ENCODE measurements at regions not wholly inside any gene's neighbourhood (a gene's known extent, or its start where the extent isn't known, plus 50 kb on each side); places are given as distances from the start of the nearest gene placed in this dataset.

DNA sequence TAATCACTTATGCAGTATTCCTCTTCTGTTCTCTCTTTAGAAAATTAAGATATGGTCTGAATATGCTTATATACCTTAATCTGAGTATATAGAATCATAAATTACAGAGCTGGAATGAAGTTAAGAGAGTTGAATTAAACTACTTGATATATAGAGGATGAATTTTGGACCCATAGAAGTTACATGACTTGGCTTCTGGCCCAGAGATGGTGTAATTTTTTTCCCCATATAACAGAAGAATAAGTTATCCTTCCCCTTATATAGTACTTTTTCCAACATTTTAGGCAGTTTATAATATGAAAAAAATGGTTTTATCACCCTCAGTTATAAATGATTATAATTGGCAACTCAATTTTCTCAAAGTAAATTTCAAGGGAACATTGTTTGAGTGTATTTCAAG, 616.3 kb downstream of the TBC1D4 start:
- no peak for DNase-seq

DNA sequence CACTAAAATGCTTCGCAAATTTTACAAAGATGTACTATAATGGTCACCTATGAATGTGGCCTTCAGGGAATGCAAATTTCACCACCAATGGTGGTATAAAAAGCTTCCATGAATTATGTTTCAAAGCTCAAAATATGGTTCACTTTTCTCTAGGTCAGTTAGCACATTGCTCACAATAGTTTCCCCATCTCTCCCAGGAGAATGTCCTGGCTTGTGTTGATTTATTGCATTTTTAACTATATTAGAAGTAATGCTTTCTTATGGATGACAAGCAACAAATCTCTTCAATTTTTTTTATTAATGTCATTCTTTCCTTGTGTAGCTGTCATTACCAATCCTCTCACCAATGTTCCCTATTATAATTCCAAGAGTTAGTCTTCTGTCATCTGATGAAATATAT, 621.2 kb downstream of the TBC1D4 start:
- DNase-seq, result no peak

DNA sequence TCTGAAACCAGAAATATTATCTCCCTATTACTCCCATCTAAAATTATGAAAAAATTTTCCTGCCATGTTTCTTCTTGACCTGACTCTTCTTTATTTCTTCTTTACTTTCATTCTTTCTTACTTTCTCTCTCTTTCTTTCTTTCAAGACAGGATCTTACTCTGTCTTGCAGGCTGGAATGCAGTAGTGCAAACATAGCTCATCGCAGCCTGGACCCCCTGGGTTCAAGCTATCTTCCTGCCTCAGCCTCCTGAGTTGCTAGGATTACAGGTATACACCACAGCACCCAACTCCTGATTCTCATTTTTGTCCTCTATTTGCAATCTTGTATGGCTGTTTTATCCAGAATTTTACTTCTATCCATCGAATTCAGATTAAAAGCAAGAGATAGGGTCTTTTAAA, 631.1 kb downstream of the TBC1D4 start:
- no peak for DNase-seq

DNA sequence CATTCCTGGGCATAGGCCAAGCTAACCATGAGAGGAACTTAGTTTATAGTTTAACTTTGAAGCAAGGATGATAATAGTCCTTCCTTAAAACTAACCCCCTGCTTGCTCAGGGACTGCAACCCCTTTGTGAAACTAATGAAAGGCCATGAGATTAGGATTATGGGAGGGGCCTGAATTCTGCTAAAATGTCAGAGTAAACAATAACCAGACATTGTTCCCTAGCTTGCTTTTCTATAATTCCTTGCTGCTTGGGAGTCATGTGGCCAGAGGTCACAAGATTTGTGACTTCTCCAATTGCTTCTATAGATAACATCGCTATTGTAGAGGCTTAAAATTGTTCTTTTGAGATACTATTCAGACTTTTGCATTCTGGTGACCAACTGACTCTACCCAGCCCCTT, 634.0 kb downstream of the TBC1D4 start:
- DNase-seq, result no peak

DNA sequence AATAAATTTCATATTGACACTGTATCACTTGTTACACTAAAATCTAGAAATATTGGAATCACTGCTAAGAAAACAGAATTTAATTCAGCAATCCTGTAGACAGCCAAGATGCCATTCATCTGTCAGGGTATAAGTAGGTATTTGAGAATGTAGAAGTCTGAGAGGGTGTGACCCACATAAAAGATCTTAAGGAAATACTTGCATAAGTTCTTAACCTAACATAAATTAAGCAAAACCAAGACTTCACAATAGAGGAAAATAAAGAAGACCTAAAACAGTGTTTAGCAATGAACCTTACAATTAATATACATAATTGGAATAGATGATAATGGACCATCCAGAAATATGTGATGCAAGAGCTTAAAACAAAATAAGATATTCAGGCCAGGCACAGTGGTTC, 636.2 kb downstream of the TBC1D4 start:
- DNase-seq, result no peak

- DNase-seq, result no peak
Observed at GRCh38 chr13:74841651-74842050, 640.3 kb downstream of the TBC1D4 start.

DNA sequence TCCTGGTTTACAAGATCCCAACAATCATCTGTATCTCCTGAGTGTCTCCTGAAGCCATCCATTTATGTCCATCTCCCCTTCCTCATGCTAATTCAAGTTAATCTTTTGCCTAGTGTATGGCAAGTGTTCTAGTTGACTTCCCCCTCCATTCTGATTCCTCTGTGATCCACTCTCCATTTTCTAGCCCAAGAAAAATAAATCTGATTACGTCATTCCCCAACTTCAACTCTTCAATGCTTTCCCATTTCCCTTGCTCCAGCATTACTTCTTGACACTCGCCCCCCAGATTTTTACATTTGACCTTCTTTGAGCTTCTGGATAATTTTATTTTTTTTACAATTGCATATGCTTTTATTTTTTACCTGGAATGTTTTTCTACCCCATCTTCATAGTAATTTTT, 640.8 kb downstream of the TBC1D4 start:
- no peak for DNase-seq

- no peak for DNase-seq
Observed at GRCh38 chr13:74839656-74840055, 642.3 kb downstream of the TBC1D4 start.

DNA sequence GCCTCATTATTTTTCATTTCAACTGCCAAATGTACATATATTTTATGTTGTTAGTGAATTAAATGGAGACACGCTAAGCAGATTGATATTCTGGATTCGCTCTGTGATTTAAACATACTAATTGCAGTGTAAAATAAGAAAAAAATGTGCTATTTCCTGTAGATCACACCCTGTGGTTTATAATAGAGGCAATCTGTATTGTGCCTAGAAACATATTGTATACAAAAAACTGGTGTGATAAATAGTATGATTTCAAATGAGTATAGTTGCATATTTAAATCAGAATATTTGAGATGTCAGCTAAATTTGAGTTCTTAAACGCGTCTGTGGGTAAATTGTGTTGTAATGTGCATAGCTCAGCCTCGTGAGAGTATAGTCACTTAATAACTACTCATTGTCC, 643.9 kb downstream of the TBC1D4 start:
- DNase-seq, result no peak

- no peak for DNase-seq
Observed at GRCh38 chr13:74836628-74837027, 645.3 kb downstream of the TBC1D4 start.

DNA sequence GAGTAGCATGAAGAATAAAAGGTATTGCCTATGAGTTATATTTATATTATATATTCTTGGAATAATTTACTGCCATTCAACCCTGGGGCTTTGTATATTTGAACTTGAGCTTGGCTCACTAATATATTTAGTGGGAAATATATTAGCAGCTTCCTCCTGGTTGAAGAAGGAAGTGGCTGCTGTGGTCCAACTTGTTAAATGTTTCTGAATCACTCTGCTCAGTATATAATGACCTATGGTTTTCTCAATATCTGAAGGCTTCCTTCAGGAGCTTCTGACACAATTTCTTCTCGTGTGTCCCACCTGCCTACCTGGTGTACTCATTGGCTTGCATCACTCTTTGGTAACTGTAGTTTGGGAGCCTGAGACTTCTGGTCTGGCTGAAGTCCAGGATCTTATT, 646.4 kb downstream of the TBC1D4 start:
- DNase-seq, result no peak

- DNase-seq, result no peak
Observed at GRCh38 chr13:74825938-74826246, 656.1 kb downstream of the TBC1D4 start.

DNA sequence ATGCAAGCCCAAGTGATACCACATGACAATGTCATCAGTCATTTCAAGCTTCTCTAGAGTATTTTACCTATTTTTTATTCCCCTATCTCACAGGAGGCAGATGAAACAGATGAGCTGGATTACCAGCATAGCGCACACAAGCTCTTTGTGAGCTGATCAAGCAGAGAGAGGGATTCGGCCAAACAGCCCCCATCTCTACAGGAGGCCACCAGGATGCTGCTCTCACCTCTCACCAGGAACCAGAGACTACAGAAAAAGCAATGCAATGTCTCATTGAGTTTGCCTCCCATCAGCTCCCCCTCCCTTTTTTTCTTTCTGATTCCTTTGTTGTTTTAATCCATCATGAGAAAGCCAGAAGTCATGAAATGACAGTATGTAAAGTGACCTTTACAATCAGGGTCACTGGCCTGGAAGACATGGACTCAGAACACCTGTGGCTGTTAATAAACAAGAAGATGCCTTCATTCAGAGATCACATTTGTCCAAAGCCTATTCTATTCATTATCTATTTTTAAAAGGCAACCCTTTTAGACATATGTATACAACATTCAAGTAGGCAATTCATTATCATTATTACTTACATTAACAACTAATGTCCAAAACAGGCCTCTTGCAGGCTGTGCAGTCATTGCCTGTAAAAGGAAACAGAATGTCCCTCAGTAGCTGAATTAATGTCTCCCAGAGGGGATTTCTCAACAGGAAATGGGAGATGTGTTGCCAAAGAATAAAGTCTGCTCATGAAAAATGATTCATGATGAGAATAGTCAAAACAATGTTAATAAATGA, 656.6 kb downstream of the TBC1D4 start:
- no peak for DNase-seq

- DNase-seq, result no peak
Observed at GRCh38 chr13:74820809-74821208, 661.2 kb downstream of the TBC1D4 start.

- no peak for DNase-seq
Observed at GRCh38 chr13:74819549-74819948, 662.4 kb downstream of the TBC1D4 start.

DNA sequence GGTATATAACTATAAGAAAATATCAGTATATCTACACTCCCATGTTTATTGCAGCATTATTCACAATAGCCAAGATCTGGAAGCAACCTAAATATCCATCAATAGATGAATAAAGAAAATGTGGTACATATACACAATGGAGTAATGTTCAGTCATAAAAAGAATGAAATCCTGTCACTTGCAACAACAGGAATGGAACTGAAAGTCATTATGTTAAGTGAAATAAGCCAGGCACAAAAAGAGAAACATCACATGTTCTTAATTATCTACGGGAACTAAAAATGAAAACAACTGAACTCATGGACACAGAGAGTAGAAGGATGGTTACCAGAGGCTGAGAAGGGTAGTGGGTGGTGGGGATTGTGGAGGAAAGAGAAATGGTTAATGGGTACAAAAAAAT, 665.2 kb downstream of the TBC1D4 start:
- no peak for DNase-seq

GRCh38 chr13:74796157-74796556, 662.0 kb upstream of the KLF12 start:
- DNase-seq, result no peak

GRCh38 chr13:74795526-74795925, 661.3 kb upstream of the KLF12 start:
- no peak for DNase-seq

DNA sequence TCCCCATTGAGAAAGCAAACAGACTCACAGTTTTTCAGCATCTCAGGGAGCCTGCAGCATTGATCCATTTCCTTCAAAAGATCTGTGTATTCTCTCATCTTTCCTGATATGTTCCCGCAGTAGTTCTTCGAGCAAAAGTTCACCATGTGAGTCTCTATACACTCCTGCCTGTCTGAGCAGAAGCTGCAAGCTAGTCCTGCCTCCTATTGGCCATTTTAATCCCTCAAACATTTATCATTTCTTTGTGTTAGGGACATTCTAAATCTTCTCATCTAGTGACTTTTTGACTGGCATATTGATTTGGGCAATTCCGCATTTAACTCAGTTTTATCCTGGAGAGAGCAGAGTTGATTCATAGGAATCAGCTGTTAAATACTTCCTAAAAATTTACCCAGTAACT, 660.4 kb upstream of the KLF12 start:
- DNase-seq, result no peak

DNA sequence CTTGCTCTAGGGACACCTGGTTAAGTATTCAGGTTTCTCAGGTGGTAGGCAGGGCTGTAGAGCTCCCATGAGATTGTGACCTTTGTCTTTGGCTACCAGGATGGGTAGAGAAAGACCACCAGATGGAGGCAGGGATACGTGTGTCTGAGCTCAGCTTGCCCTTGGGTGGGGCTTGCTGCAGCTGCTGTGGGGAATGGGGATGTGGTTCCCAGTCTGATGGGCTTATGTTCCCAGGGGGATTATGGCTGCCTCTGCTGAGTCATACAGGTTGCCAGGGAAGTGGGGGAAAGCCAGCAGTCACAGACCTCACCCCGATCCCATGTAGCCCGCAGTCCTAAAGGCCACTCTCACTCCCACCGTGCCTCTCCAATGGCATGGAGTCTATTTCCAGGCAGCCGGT, 659.9 kb upstream of the KLF12 start:
- no peak for DNase-seq

GRCh38 chr13:74784959-74785358, 650.8 kb upstream of the KLF12 start:
- no peak for DNase-seq

GRCh38 chr13:74778946-74779345, 644.7 kb upstream of the KLF12 start:
- DNase-seq, result no peak

GRCh38 chr13:74778087-74778486, 643.9 kb upstream of the KLF12 start:
- DNase-seq, result no peak

- no peak for DNase-seq
Observed at GRCh38 chr13:74774264-74774663, 640.1 kb upstream of the KLF12 start.

GRCh38 chr13:74773248-74773647, 639.0 kb upstream of the KLF12 start:
- no peak for DNase-seq

GRCh38 chr13:74771964-74772363, 637.8 kb upstream of the KLF12 start:
- no peak for DNase-seq
